Urinary bladder (tissue), 3 donors: ENCODE measurements at regions not wholly inside any gene's neighbourhood (a gene's known extent, or its start where the extent isn't known, plus 50 kb on each side); places are given as distances from the start of the nearest gene placed in this dataset.

ENCODE experiments used
- DNase-seq: peaks from one replicate; pipeline ENCODE4 v3.0.0-alpha.2; 2015; ENCODE audit errors: extremely low spot score
- H3K27ac ChIP-seq: one replicate; pipeline ENCODE4 v1.5.1; 2013; ENCODE audit warnings: low read depth, mild to moderate bottlenecking, moderate library complexity
- H3K36me3 ChIP-seq: one replicate; pipeline ENCODE4 v1.6.1; 2013; ENCODE audit warnings: mild to moderate bottlenecking, moderate library complexity; ENCODE audit not compliant: insufficient read depth
- H3K4me1 ChIP-seq: one replicate; pipeline ENCODE4 v1.6.1; 2013; ENCODE audit warnings: mild to moderate bottlenecking, moderate library complexity; ENCODE audit not compliant: insufficient read depth
- H3K4me3 ChIP-seq: one replicate; pipeline ENCODE4 v1.5.1; 2013; ENCODE audit warnings: low read depth, low read length
- WGBS: extraction: QIAGEN DNeasy Blood & Tissue Kit; methylation state at CpG from one replicate; pipeline ENCODE4 v1.1.7; 2013; 5-methylcytosine and 5-hydroxymethylcytosine counted together
- donor health status: healthy with polysubstance abuse.
- donor health status: healthy.

- WGBS: 40% methylated on average over 1 of the region's 1 CpG
- H3K36me3 ChIP-seq: no peaks in the 10 kb centered on the region
- H3K27ac ChIP-seq: no peak overlapping the region
- DNase-seq: no peak
- H3K4me1 ChIP-seq: no peaks in the 10 kb centered on the region
- H3K4me3 ChIP-seq: no peak overlapping the region
These were observed 206.5 kb upstream of the ADGRL2 start for GRCh38 chr1:81594206-81594605.

GRCh38 chr1:81592233-81592632 is 208.5 kb upstream of the ADGRL2 start:
- Histone ChIP-seq H3K4me3 (no peak overlapping the region), H3K36me3 (no peaks in the 10 kb centered on the region), H3K4me1 (no peaks in the 10 kb centered on the region), H3K27ac (no peak overlapping the region)
- no peak for DNase-seq
- WGBS: 61% methylated on average over 2 of the region's 2 CpGs

- no peak for DNase-seq
- Histone ChIP-seq H3K4me3 (no peak overlapping the region), H3K36me3 (no peaks in the 10 kb centered on the region), H3K27ac (no peak overlapping the region), H3K4me1 (no peaks in the 10 kb centered on the region)
- WGBS: 79% methylated on average over 5 of the region's 5 CpGs
These were observed 210.6 kb upstream of the ADGRL2 start for GRCh38 chr1:81590171-81590570.

GRCh38 chr1:81588149-81588548 is 212.6 kb upstream of the ADGRL2 start:
- no peak overlapping the region for H3K27ac ChIP-seq
- H3K4me1 ChIP-seq: no peaks in the 10 kb centered on the region
- no peaks in the 10 kb centered on the region for H3K36me3 ChIP-seq
- H3K4me3 ChIP-seq: no peak overlapping the region
- no peak for DNase-seq
- 91% methylated on average over 3 of the region's 3 CpGs for WGBS

- DNase-seq: no peak
- H3K4me1 ChIP-seq: no peaks in the 10 kb centered on the region
- H3K27ac ChIP-seq: no peak overlapping the region
- no peak overlapping the region for H3K4me3 ChIP-seq
- whole genome bisulfite sequencing: 36% methylated on average over 2 of the region's 2 CpGs
- H3K36me3 ChIP-seq: no peaks in the 10 kb centered on the region
These were observed 213.3 kb upstream of the ADGRL2 start for GRCh38 chr1:81587426-81587825.

- no peak overlapping the region for H3K4me3 ChIP-seq
- WGBS: 83% methylated on average over 2 of the region's 2 CpGs
- no peak for DNase-seq
- no peaks in the 10 kb centered on the region for H3K36me3 ChIP-seq
- no peaks in the 10 kb centered on the region for H3K4me1 ChIP-seq
- no peak overlapping the region for H3K27ac ChIP-seq
These were observed 215.4 kb upstream of the ADGRL2 start for GRCh38 chr1:81585371-81585770.

GRCh38 chr1:81584398-81584797 is 216.3 kb upstream of the ADGRL2 start:
- Histone ChIP-seq H3K4me3 (no peak overlapping the region), H3K4me1 (no peaks in the 10 kb centered on the region), H3K36me3 (no peaks in the 10 kb centered on the region), H3K27ac (no peak overlapping the region)
- peak; percentile 25 for DNase-seq
- 48% methylated on average over 6 of the region's 6 CpGs for WGBS

- H3K36me3 ChIP-seq: no peaks in the 10 kb centered on the region
- H3K4me3 ChIP-seq: no peak overlapping the region
- no peaks in the 10 kb centered on the region for H3K4me1 ChIP-seq
- no peak overlapping the region for H3K27ac ChIP-seq
- no peak for DNase-seq
- WGBS: 66% methylated on average over 4 of the region's 4 CpGs
These were observed 216.9 kb upstream of the ADGRL2 start for GRCh38 chr1:81583878-81584277.

GRCh38 chr1:81582467-81582986 is 218.2 kb upstream of the ADGRL2 start:
- H3K27ac ChIP-seq: no peak overlapping the region
- no peaks in the 10 kb centered on the region for H3K4me1 ChIP-seq
- no peak for DNase-seq
- no peak overlapping the region for H3K4me3 ChIP-seq
- 62% methylated on average over 2 of the region's 2 CpGs for WGBS
- no peaks in the 10 kb centered on the region for H3K36me3 ChIP-seq

GRCh38 chr1:81578867-81579266 is 221.9 kb upstream of the ADGRL2 start:
- H3K4me1 ChIP-seq: no peaks in the 10 kb centered on the region
- no peak for DNase-seq
- no peaks in the 10 kb centered on the region for H3K36me3 ChIP-seq
- H3K4me3 ChIP-seq: no peak overlapping the region
- no peak overlapping the region for H3K27ac ChIP-seq

- H3K4me1 ChIP-seq: no peaks in the 10 kb centered on the region
- 91% methylated on average over 7 of the region's 7 CpGs for WGBS
- no peak overlapping the region for H3K4me3 ChIP-seq
- no peak for DNase-seq
- H3K36me3 ChIP-seq: no peaks in the 10 kb centered on the region
- no peak overlapping the region for H3K27ac ChIP-seq
These were observed 223.6 kb upstream of the ADGRL2 start for GRCh38 chr1:81577004-81577697.

GRCh38 chr1:81574408-81574807 is 226.3 kb upstream of the ADGRL2 start:
- Histone ChIP-seq H3K27ac (no peak overlapping the region), H3K4me1 (no peaks in the 10 kb centered on the region), H3K4me3 (no peak overlapping the region), H3K36me3 (no peaks in the 10 kb centered on the region)
- no peak for DNase-seq
- 77% methylated on average over 2 of the region's 2 CpGs for WGBS

- 89% methylated on average over 2 of the region's 2 CpGs for WGBS
- Histone ChIP-seq H3K27ac (no peak overlapping the region), H3K4me3 (no peak overlapping the region), H3K4me1 (no peaks in the 10 kb centered on the region), H3K36me3 (no peaks in the 10 kb centered on the region)
- DNase-seq: no peak
These were observed 227.3 kb upstream of the ADGRL2 start for GRCh38 chr1:81573458-81573857.

- no peak overlapping the region for H3K4me3 ChIP-seq
- no peak overlapping the region for H3K27ac ChIP-seq
- no peaks in the 10 kb centered on the region for H3K36me3 ChIP-seq
- DNase-seq: no peak
- WGBS: 66% methylated on average over 1 of the region's 1 CpG
- H3K4me1 ChIP-seq: no peaks in the 10 kb centered on the region
These were observed 228.8 kb upstream of the ADGRL2 start for GRCh38 chr1:81571946-81572345.

- Histone ChIP-seq H3K4me3 (no peak overlapping the region), H3K36me3 (no peaks in the 10 kb centered on the region), H3K27ac (no peak overlapping the region), H3K4me1 (no peaks in the 10 kb centered on the region)
- 88% methylated on average over 1 of the region's 1 CpG for WGBS
- no peak for DNase-seq
These were observed 231.0 kb upstream of the ADGRL2 start for GRCh38 chr1:81569761-81570160.
